GM18951 (cell line): ENCODE measurements at regions not wholly inside any gene's neighbourhood (a gene's known extent, or its start where the extent isn't known, plus 50 kb on each side); places are given as distances from the start of the nearest gene placed in this dataset.

Experiments
- POLR2A ChIP-seq: IDR thresholded peaks from 4 replicates; pipeline ENCODE4 v1.6.1; 2011; ENCODE audit warnings: mild to moderate bottlenecking; ENCODE audit not compliant: insufficient read length, insufficient read depth; ENCODE audit errors: extremely low read depth
- in situ Hi-C: fragments of 300-500 bp; cut with MboI; formaldehyde crosslinking; loops from one replicate; pipeline ENCODE4 v1.12.0; 2022; ENCODE audit warnings: low sequenced_read_pairs, mixed read lengths, inconsistent platforms; ENCODE audit not compliant: unreplicated experiment

GRCh38 chr6:10170816-10171215 is 244.1 kb downstream of the TFAP2A start:
- TF ChIP-seq POLR2A: no peak
- in situ Hi-C loops: no loop called here

DNA sequence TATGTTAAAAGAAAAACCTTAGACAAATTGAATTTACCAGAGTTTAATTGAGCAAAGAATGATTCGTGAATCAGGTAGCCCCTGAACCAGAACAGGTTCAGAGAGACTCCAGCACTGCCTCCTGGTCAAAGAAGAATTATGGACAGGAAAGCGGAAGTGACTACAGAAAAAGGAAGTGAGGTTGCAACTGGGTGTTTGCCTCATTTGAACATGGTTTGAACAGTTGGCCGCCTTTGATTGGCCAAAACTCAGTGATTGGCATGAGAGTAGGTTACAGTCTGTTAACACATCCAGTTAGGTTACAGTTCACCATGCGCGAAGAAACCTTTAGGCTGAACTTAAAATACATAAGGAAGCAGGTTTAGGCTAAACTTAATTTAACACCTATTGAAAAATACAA is 248.8 kb downstream of the TFAP2A start:
- in situ Hi-C loops: no loop called here

DNA sequence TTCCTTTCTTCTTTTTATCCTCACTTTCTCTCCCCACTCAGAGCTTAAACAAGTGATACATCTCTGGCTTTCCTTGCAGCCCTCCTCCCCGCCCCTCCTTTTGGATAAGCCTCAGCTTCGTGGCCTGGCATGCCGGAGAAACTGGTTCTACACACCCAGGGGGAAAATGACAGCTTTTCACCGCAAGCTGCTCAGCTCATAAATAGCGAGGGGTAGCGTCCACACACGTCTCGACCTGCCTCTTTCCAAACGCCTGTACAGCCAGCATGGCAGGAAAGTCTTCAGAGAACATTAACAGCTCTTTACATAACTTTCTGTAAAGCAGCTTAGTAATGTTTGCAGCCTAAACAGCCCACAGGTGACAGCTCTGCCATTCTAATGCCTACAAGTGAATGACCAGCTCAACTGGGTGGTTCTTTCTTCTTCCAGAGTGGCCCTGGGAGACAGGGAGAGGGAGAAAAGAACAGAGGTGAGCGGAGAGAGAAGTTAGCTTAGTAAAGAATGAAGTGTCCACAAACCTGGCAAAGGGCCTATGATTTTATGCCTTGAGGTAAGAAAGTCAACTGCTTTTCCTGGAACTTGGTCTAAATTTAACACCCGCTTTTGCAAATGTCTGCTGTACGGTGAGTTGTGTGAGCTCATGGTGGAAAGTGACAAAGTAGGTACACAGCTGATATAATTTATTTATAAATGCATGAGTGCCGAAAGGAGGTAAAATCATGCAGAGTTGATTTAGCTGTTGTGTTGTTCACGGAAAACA is 251.5 kb downstream of the TFAP2A start:
- no peak for TF ChIP-seq POLR2A
- in situ Hi-C loops: no loop called here

More for the DNA sequence above, 248.8 kb downstream of the TFAP2A start:
- TF ChIP-seq POLR2A: no peak

- TF ChIP-seq POLR2A: no peak
- in situ Hi-C loops: no loop called here
These were observed 258.0 kb downstream of the TFAP2A start for GRCh38 chr6:10156875-10157274.

GRCh38 chr6:10154251-10154650 is 260.6 kb downstream of the TFAP2A start:
- no peak for TF ChIP-seq POLR2A
- in situ Hi-C loops: no loop called here

DNA sequence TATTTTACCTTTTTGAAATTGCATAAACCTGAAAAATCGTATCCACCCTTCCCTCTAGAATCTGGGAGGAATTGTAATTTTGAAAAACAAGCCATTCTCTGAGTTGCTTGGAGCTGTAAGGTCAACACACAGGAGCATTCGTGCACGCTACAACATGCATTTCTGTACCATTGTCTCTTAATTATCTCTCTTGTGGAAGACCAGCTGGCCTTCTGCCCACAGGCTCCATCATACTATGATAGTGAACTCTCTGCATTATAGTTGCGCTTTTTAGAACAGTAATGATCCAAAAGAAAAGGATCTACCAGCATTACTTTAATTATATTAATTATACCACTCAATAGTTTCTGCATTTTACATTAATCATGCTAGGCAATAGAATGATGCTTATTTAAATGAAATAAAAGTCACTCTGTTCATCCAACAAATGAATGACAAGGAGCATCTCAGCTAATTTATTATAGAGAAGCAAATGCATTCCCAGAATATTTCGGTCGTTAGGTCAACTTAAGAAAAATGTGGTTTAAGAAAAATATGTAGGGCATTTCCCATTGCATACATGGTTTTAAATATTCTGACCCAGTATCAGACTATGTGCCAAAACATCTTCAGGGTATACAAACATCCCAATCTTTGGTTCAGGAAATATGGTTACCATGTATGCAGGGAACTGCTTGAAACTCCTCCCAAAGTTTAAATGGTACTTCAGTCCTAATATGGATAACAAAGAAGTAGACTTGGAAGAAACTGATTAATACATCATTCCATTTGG is 263.5 kb downstream of the TFAP2A start:
- no peak for TF ChIP-seq POLR2A
- in situ Hi-C loops: no loop called here

DNA sequence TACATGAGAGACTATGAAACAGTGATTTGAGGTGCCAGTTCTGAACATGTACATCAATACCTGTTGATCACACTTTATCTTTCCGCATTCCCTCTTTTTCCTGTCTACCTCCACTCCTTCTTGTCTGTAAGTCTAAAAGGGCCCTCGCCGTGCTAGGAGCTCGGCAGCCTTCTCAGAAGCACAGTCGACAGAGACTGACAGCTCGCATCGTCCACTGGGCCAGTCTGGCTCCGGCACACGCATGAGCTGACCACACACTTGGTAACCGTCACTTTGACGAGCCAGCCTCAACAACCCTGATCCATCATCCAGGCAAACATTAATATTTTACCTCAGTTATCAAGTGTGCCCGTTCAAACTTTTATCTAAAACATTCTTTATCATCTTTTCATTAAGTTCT is 265.3 kb downstream of the TFAP2A start:
- in situ Hi-C loops: no loop called here
- no peak for TF ChIP-seq POLR2A

- in situ Hi-C loops: no loop called here
- TF ChIP-seq POLR2A: no peak
These were observed 268.0 kb downstream of the TFAP2A start for GRCh38 chr6:10146715-10147451.

- TF ChIP-seq POLR2A: no peak
- in situ Hi-C loops: no loop called here
These were observed 270.1 kb downstream of the TFAP2A start for GRCh38 chr6:10144772-10145171.

- TF ChIP-seq POLR2A: no peak
- in situ Hi-C loops: no loop called here
These were observed 273.0 kb downstream of the TFAP2A start for GRCh38 chr6:10141746-10142443.

- in situ Hi-C loops: no loop called here
These were observed 274.1 kb downstream of the TFAP2A start for GRCh38 chr6:10140824-10141223.

DNA sequence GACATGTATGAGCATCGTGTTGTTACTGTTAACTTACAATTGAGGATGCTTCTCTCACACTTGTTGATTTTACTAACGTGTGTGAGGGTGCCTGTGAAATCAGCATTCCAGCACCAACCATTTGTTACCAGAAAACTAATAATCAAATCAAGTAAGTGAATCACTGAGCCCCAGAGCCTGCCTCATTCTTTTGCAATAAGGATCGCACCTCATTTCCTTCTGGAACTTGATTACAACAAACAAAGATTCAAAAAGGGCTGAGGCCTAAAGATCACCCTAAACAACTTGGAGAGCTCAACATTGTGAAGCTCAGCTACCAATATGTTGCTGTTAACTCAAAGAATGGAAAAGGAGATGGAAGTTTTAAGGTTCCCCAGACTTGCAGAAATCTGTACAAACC is 274.7 kb downstream of the TFAP2A start:
- no peak for TF ChIP-seq POLR2A
- in situ Hi-C loops: no loop called here

More at GRCh38 chr6:10140824-10141223, 274.1 kb downstream of the TFAP2A start:
- TF ChIP-seq POLR2A: no peak

DNA sequence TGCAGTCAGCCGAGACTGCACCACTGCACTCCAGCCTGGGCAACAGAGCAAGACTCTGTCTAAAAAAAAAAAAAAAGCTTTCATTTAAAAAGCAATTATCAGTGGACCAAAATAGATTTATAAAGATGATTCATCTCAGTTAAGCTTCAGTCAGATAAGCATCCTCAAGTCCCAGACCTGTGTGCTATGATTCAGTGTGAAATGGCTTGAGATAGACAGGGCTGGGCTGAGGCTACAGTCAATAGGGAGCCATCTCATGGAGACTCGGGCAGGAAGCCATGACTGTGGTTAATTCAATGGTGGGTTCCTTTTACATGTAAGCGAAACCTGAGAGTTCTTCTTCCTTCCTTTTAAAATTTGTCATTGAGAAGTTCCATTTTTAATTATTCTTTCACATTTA is 276.0 kb downstream of the TFAP2A start:
- TF ChIP-seq POLR2A: no peak

More for the DNA sequence above, 276.0 kb downstream of the TFAP2A start:
- in situ Hi-C loops: no loop called here
